HFF-Myc (cell line): ENCODE measurements at regions not wholly inside any gene's neighbourhood (a gene's known extent, or its start where the extent isn't known, plus 50 kb on each side); places are given as distances from the start of the nearest gene placed in this dataset.

Experiments used
- DNase-seq: peaks from one replicate; pipeline ENCODE4 v3.0.0-alpha.2; 2011; ENCODE audit warnings: low read depth; ENCODE audit errors: extremely low read depth
- H3K4me3 ChIP-seq: replicated peaks from 2 replicates; pipeline ENCODE4 v1.5.1; 2011; ENCODE audit warnings: low read depth, mild to moderate bottlenecking, control low read depth, low read length
- CTCF ChIP-seq: IDR thresholded peaks from 2 replicates; pipeline ENCODE4 v1.5.1; 2012; ENCODE audit warnings: mild to moderate bottlenecking, low read depth, low read length, control low read depth; ENCODE audit errors: missing control alignments

DNA sequence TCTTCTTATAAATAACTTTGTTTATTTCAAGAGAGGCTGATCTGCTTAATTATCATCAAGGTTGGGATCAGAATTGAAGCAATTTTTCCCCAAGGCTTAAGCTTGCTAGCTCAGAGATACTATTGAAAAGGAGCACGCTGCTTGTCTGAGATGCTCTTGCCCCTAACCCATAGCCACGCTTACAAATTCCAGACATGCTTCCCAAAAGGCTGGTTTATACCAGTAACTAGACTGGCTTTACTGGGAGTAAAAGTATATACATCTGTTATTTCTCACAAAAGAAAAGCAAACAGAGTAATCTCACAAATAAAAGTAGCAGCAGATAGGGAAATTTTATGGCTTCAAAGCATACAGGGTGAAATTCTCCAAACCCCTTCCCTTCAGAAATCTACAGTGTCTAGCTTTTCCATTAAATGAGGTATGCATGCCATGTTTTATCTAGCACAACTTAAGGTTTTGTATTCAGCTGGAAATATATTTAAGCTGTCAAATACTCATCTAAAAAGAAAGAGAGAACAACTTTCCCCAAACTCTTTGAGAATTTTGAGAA lies 163.2 kb upstream of the TRPC7 start:
- no peak overlapping the region for H3K4me3 ChIP-seq
- no peak for TF ChIP-seq CTCF
- DNase-seq: no peak

DNA sequence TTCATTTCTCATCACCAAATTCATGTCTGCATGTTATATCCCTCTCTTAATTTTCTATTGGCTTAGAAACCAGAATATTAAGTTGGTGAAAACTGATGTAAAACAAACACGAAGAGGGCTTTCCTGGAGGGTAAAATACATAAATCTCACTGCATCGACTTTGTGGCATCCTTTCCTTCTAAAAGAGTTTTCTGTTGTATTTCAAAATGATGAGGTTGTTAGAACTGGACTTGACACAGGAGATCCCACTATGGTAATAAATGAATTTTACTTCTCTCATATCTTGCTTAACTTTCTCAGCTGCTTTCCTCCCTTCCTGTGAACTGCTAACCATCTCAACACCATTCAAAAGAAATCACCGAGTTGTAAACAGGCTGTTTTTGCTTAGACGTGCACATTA lies 162.0 kb upstream of the TRPC7 start:
- H3K4me3 ChIP-seq: no peak overlapping the region
- no peak for TF ChIP-seq CTCF
- no peak for DNase-seq

DNA sequence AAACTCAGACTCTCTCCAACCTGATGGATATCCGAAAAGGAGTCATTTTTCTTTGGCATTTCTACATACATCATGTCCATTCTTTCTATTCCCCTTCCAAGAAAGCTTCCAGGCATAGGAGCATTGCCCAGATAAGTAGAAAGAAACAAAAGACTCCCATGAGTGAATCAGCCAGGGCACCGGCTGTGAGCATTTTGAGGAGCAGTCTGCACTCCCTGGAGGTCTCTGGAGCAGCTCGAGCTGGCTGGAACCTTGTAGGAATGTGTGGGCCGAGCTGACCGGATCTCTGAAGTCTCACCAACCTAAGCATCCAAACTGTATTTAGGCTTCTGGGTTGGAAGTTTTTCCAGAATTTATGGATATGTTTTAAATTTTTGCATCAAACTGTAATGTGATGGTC lies 161.4 kb upstream of the TRPC7 start:
- TF ChIP-seq CTCF: no peak
- H3K4me3 ChIP-seq: no peak overlapping the region
- DNase-seq: no peak

- no peak for DNase-seq
- H3K4me3 ChIP-seq: no peak overlapping the region
- no peak for TF ChIP-seq CTCF
These were observed 160.7 kb upstream of the TRPC7 start for GRCh38 chr5:136526021-136526420.

- TF ChIP-seq CTCF: no peak
- DNase-seq: no peak
- no peak overlapping the region for H3K4me3 ChIP-seq
These were observed 160.3 kb upstream of the TRPC7 start for GRCh38 chr5:136525597-136525996.

DNA sequence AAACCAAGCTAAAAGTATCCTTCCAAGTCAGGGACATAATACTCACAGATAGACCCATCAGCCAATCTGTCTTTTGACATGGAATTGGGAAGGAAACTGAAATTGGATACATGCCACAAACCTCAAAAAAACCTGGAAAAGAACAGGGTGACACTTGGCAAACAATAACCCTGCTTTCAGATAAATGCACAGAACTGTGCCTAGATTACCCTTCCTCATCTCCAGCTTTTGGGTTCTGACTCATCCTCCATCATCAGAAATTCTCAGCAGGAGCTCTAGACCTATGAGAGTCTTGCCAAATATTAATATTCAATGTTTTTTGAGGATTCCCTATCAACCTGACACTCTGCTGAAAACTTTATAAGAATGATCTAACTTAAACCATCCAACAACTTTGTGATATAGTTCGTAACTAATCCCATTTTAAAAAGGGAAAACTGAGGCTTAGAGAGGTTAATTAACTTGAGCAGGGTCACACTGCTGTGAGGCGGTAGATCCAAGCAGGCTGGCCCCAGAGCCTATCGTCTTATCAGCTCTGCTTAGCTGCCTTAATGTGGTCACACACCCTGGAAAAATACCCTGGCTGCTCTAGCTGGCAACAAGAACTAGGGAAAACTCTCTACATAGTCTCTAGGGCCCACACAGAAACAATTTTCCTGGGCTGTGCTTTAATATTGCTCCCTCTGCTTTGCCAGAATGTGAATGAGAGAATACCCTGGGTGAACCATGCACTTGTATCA lies 157.0 kb upstream of the TRPC7 start:
- no peak for TF ChIP-seq CTCF
- H3K4me3 ChIP-seq: no peak overlapping the region
- no peak for DNase-seq
